ENCODE measurements at regions not wholly inside any gene's neighbourhood (a gene's known extent, or its start where the extent isn't known, plus 50 kb on each side); places are given as distances from the start of the nearest gene placed in this dataset.

GRCh38 chr13:50382511-50382910 lies 367.3 kb downstream of the KCNRG start:
- no peak for DNase-seq (ENCODE audit: low spot score in 2 of 2)
- H3K4me3 ChIP-seq (ENCODE audit: low read depth, poor library complexity, severe bottlenecking) = no peak overlapping the region
- intact Hi-C loops (cut with DNase I; ENCODE audit: low total_unique reads) = loop anchor here (5.0 kb wide), 1 partner anchor 945 kb away; no protein-coding TSS in a partner anchor
- no peak for TF ChIP-seq POLR2A (IDR thresholded peaks at IDR 0.05)
- TF ChIP-seq, protein P1, sequence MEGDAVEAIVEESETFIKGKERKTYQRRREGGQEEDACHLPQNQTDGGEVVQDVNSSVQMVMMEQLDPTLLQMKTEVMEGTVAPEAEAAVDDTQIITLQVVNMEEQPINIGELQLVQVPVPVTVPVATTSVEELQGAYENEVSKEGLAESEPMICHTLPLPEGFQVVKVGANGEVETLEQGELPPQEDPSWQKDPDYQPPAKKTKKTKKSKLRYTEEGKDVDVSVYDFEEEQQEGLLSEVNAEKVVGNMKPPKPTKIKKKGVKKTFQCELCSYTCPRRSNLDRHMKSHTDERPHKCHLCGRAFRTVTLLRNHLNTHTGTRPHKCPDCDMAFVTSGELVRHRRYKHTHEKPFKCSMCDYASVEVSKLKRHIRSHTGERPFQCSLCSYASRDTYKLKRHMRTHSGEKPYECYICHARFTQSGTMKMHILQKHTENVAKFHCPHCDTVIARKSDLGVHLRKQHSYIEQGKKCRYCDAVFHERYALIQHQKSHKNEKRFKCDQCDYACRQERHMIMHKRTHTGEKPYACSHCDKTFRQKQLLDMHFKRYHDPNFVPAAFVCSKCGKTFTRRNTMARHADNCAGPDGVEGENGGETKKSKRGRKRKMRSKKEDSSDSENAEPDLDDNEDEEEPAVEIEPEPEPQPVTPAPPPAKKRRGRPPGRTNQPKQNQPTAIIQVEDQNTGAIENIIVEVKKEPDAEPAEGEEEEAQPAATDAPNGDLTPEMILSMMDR (IDR thresholded peaks at IDR 0.05) = no peak
- WGBS, 2 donors = 91 to 97% methylated on average over 1 of the region's 1 CpG

- no peak for DNase-seq (ENCODE audit: low spot score in 2 of 2)
- TF ChIP-seq POLR2A (IDR thresholded peaks at IDR 0.05) = no peak
- TF ChIP-seq, protein P1 (IDR thresholded peaks at IDR 0.05) = no peak
- no peak overlapping the region for H3K4me3 ChIP-seq (ENCODE audit: low read depth, poor library complexity, severe bottlenecking)
- WGBS, 2 donors = 72 to 80% methylated on average over 4 of the region's 4 CpGs
- intact Hi-C loops (cut with DNase I; ENCODE audit: low total_unique reads) = loop anchor here (5.0 kb wide), 1 partner anchor 946 kb away; no protein-coding TSS in a partner anchor
Observed at GRCh38 chr13:50382951-50383350, 367.7 kb downstream of the KCNRG start.

- H3K4me3 ChIP-seq (ENCODE audit: low read depth, poor library complexity, severe bottlenecking) = no peak overlapping the region
- intact Hi-C loops (cut with DNase I; ENCODE audit: low total_unique reads) = loop anchor here (5.0 kb wide), 1 partner anchor 947 kb away; no protein-coding TSS in a partner anchor
- no peak for TF ChIP-seq POLR2A (IDR thresholded peaks at IDR 0.05)
- TF ChIP-seq, protein P1 (IDR thresholded peaks at IDR 0.05) = no peak
- no peak for DNase-seq (ENCODE audit: low spot score in 2 of 2)
- whole genome bisulfite sequencing, 2 donors = 88 to 100% methylated on average over 1 of the region's 1 CpG
Observed at GRCh38 chr13:50384724-50385123, 369.5 kb downstream of the KCNRG start.

DNA sequence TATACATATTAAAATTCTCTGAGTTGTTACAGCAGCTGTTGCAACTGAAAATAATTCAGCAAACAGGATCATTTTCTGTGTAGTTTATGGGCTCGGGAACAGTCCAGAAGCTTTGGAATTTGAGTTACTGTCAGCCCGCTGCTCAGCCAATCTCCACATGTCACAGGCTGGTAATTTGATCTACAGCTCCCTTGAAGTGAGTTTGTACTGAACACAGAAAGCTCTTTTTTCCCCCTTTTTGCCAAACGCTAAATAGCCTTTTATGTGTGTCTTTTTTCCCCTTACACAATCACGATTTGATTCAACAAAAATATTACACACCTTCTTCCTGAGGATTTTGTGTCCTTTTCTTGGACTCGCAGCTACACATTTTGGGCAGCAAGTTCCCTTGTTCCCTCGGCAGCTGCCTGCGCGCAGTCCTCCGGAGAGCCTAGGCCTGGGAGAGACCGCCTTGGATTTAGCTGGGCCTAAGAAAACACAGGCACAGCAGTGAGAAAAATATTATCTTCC lies 371.4 kb downstream of the KCNRG start:
- intact Hi-C loops (cut with DNase I; ENCODE audit: low total_unique reads) = no loop called here
- no peak for DNase-seq (ENCODE audit: low spot score in 2 of 2)
- no peak overlapping the region for H3K4me3 ChIP-seq (ENCODE audit: low read depth, poor library complexity, severe bottlenecking)
- TF ChIP-seq POLR2A (IDR thresholded peaks at IDR 0.05) = no peak
- TF ChIP-seq, protein P1 (IDR thresholded peaks at IDR 0.05) = no peak
- 65 to 73% methylated on average over 10 of the region's 10 CpGs for WGBS, 2 donors

- 46 to 59% methylated on average over 6 of the region's 6 CpGs for WGBS, 2 donors
- intact Hi-C loops (cut with DNase I; ENCODE audit: low total_unique reads) = no loop called here
- H3K4me3 ChIP-seq (ENCODE audit: low read depth, poor library complexity, severe bottlenecking) = no peak overlapping the region
- no peak for TF ChIP-seq POLR2A (IDR thresholded peaks at IDR 0.05)
- DNase-seq (ENCODE audit: low spot score in 2 of 2) = no peak
Observed at GRCh38 chr13:50387051-50387581, 371.9 kb downstream of the KCNRG start.

GRCh38 chr13:50388481-50388880 lies 373.2 kb downstream of the KCNRG start:
- WGBS, 2 donors = 79% methylated on average over 3 of the region's 3 CpGs
- intact Hi-C loops (cut with DNase I; ENCODE audit: low total_unique reads) = no loop called here

More at GRCh38 chr13:50388481-50388880, 373.2 kb downstream of the KCNRG start:
- DNase-seq (ENCODE audit: low spot score in 2 of 2) = no peak
- no peak for TF ChIP-seq POLR2A (IDR thresholded peaks at IDR 0.05)
- TF ChIP-seq, protein P1 (IDR thresholded peaks at IDR 0.05) = no peak
- no peak overlapping the region for H3K4me3 ChIP-seq (ENCODE audit: low read depth, poor library complexity, severe bottlenecking)

Measured in lower leg skin (tissue), 4 donors.